Lung (tissue), 11 donors: ENCODE measurements at regions not wholly inside any gene's neighbourhood (a gene's known extent, or its start where the extent isn't known, plus 50 kb on each side); places are given as distances from the start of the nearest gene placed in this dataset.

Source experiments
- ATAC-seq: fragments of 200-7000 bp; cut with Tn5 transposase; one replicate; pipeline ENCODE4 v1.9.1; 2020; ENCODE audit warnings: moderate number of reproducible peaks; ENCODE audit not compliant: insufficient read depth, low FRiP score
- DNase-seq, 3 donors: peaks; one replicate each; pipeline ENCODE4 v3.0.0-alpha.2; 2013 to 2017
- H3K27ac ChIP-seq, 2 donors: one replicate each; pipeline ENCODE4 v1.5.1; 2013; ENCODE audit warnings: mild to moderate bottlenecking in 2 of 2, moderate library complexity in 2 of 2, control low read depth in 1 of 2, inconsistent platforms in 1 of 2, low read depth in 1 of 2, low read length in 1 of 2
- H3K27me3 ChIP-seq, 3 donors: one replicate each; pipeline ENCODE4 v1.5.1; 2013; ENCODE audit warnings: low read length in 2 of 3; ENCODE audit not compliant: control insufficient read depth in 3 of 3, insufficient read depth in 3 of 3
- H3K36me3 ChIP-seq, 4 donors: one replicate each; pipeline ENCODE4 v1.5.1; 2013; ENCODE audit warnings: low read length in 4 of 4, mild to moderate bottlenecking in 1 of 4, moderate library complexity in 1 of 4; ENCODE audit not compliant: control insufficient read depth in 4 of 4, insufficient read depth in 4 of 4
- H3K4me1 ChIP-seq, 5 donors: one replicate each; pipeline ENCODE4 v1.5.1; 2013; ENCODE audit warnings: low read length in 5 of 5, mild to moderate bottlenecking in 2 of 5, moderate library complexity in 1 of 5; ENCODE audit not compliant: control insufficient read depth in 5 of 5, insufficient read depth in 5 of 5
- H3K4me3 ChIP-seq: one replicate; pipeline ENCODE4 v1.5.1; 2013; ENCODE audit warnings: mild to moderate bottlenecking, control low read depth, moderate library complexity
- H3K9ac ChIP-seq, 2 donors: one replicate each; pipeline ENCODE4 v1.5.1; 2013; ENCODE audit warnings: low read length in 2 of 2, control low read depth in 1 of 2; ENCODE audit not compliant: insufficient read depth in 1 of 2
- H3K9me3 ChIP-seq, 4 donors: one replicate each; pipeline ENCODE4 v1.5.1; 2013; ENCODE audit warnings: low read length in 3 of 4, mild to moderate bottlenecking in 1 of 4, moderate library complexity in 1 of 4; ENCODE audit not compliant: control insufficient read depth in 4 of 4, insufficient read depth in 3 of 4
- WGBS, 2 donors: extraction: QIAGEN DNeasy Blood & Tissue Kit; methylation state at CpG; one replicate each; pipeline ENCODE4 v1.1.7; 2013; 5-methylcytosine and 5-hydroxymethylcytosine counted together
- TF ChIP-seq, protein P1 (sequence below): IDR thresholded peaks from 2 replicates; pipeline ENCODE4 v1.5.1; 2012; ENCODE audit warnings: mild to moderate bottlenecking; ENCODE audit errors: control extremely low read depth, extremely low read depth
- donor health status: control.
- donor health status: control.
- donor health status: Bipolar disorder and iron deficiency.
- donor health status: healthy.
- donor health status: DM: yes; HTN: yes; CAD: no.

DNA sequence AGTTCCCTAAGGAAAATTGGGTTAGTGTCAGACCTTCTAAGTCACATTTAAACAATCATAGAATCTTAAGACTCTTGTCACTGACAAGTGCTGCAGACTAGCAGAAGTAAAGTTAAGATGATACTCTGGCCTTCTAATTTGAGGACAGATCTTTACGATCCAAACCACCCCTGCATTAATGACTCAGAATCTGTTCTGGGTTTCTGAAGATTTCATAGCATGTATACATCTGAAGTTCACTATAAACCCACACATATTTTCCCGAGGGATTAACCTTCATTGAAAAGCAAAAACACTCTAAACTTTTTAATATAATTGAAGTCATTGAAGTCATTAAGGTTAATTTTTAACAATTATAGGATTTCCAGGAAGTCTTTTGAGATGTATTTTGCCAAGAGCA is 674.3 kb downstream of the IQCM start:
- Histone ChIP-seq H3K27ac (no peak overlapping the region), H3K4me3 (no peak overlapping the region), H3K9me3 (peaks cover 0 to 1% (median 0%) of the 10 kb centered on the region in 4 donors), H3K36me3 (no peaks in the 10 kb centered on the region), H3K9ac (no peak overlapping the region), H3K27me3 (no peaks in the 10 kb centered on the region), H3K4me1 (no peaks in the 10 kb centered on the region)
- TF ChIP-seq, protein P1, sequence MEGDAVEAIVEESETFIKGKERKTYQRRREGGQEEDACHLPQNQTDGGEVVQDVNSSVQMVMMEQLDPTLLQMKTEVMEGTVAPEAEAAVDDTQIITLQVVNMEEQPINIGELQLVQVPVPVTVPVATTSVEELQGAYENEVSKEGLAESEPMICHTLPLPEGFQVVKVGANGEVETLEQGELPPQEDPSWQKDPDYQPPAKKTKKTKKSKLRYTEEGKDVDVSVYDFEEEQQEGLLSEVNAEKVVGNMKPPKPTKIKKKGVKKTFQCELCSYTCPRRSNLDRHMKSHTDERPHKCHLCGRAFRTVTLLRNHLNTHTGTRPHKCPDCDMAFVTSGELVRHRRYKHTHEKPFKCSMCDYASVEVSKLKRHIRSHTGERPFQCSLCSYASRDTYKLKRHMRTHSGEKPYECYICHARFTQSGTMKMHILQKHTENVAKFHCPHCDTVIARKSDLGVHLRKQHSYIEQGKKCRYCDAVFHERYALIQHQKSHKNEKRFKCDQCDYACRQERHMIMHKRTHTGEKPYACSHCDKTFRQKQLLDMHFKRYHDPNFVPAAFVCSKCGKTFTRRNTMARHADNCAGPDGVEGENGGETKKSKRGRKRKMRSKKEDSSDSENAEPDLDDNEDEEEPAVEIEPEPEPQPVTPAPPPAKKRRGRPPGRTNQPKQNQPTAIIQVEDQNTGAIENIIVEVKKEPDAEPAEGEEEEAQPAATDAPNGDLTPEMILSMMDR = no peak
- DNase-seq (no peak), ATAC-seq (no peak)
- WGBS, 2 donors = 52 to 78% methylated on average over 2 of the region's 2 CpGs

DNA sequence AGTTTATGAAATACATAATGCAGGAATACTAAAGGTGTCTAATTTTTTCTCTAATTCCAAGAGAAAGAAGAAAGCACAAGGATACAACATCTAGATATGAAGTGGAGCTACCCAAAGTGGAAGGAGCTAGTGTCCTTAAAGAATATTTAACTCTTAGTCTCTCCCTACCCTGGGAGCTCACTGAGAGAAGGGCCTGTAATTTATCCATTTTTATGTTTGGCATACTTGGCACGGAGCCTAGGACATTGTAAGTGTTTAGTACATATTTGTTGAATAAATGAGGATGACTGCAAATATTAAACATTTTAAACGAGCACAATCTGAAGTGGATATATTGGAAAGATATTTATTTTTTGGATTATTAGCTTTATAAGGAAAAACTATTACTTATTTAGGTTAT is 674.8 kb downstream of the IQCM start:
- ATAC-seq = no peak
- Histone ChIP-seq H3K27ac (no peak overlapping the region), H3K4me3 (no peak overlapping the region), H3K9me3 (peaks cover 0 to 1% (median 0%) of the 10 kb centered on the region in 4 donors), H3K4me1 (no peaks in the 10 kb centered on the region), H3K27me3 (no peaks in the 10 kb centered on the region), H3K36me3 (no peaks in the 10 kb centered on the region), H3K9ac (no peak overlapping the region)
- TF ChIP-seq, protein P1 = no peak
- DNase-seq = peak in 2 of 3 donors; percentile 42 to 45
- 41 to 62% methylated on average over 2 of the region's 2 CpGs for WGBS, 2 donors

DNA sequence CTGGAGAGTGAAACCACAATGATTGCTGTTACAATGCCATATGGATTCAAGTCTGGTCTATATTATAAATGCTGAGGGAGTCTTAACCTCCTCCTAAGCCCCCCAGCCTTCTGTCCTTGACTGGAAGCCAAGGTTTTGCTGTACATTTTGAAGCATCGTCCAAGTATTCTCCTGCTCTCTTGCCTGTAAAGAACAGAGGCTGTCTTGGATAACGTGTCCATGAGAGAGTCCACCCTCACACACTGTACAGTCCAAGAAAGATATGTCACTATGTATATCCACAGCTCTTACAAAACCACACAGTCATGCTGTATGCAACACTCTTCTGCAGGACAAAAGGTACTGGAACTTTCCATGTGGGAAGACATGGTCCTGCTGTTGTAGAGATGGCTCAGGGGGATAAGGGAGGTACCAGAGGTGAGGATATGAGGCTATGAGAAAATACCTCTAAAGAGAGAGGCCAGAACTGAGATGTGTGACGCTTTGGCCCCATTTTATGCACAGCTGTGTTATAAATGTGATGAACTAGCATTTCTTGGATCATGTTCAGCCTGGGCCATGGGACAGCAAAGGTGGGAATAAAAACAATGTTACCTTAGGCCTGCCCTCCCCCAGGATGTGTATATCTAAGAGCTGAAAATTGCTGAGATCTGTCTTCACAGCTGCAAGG is 678.6 kb downstream of the IQCM start:
- DNase-seq (peak in 2 of 3 donors; percentile 29 to 53), ATAC-seq (no peak)
- H3K4me1 ChIP-seq = no peaks in the 10 kb centered on the region
- peaks cover 0 to 6% (median 2%) of the 10 kb centered on the region in 4 donors for H3K9me3 ChIP-seq
- no peaks in the 10 kb centered on the region for H3K36me3 ChIP-seq
- no peak overlapping the region for H3K4me3 ChIP-seq
- TF ChIP-seq, protein P1 = no peak
- H3K27ac ChIP-seq = no peak overlapping the region
- H3K27me3 ChIP-seq = no peaks in the 10 kb centered on the region
- no peak overlapping the region for H3K9ac ChIP-seq
- WGBS, 2 donors = 74 to 75% methylated on average over 3 of the region's 3 CpGs

DNA sequence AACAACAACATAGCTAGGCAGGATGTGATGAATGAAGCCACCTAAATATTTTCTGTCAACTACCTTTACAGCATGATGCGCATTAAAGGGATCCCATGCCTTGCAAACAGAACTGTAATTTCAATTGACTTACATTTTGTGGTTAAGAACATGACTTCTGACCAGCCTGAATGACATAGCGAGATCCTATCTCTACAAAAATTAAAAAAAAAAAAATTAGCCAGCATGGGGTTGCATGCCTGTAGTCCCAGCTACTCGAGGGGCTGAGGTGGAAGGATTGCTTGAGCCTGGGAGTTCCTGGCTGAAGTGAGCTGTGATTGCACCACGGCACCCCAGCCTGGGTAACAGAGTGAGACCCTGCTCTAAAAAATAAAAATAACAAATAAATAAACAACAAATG is 680.6 kb downstream of the IQCM start:
- ATAC-seq (no peak), DNase-seq (no peak)
- H3K36me3 ChIP-seq = no peaks in the 10 kb centered on the region
- 68 to 77% methylated on average over 4 of the region's 4 CpGs for WGBS, 2 donors
- H3K4me1 ChIP-seq = no peaks in the 10 kb centered on the region
- H3K27ac ChIP-seq = no peak overlapping the region
- TF ChIP-seq, protein P1 = no peak
- no peak overlapping the region for H3K9ac ChIP-seq
- no peaks in the 10 kb centered on the region for H3K27me3 ChIP-seq
- H3K4me3 ChIP-seq = no peak overlapping the region
- peaks cover 0 to 6% (median 2%) of the 10 kb centered on the region in 4 donors for H3K9me3 ChIP-seq
